ENCODE measurements at regions not wholly inside any gene's neighbourhood (a gene's known extent, or its start where the extent isn't known, plus 50 kb on each side); places are given as distances from the start of the nearest gene placed in this dataset.

DNA sequence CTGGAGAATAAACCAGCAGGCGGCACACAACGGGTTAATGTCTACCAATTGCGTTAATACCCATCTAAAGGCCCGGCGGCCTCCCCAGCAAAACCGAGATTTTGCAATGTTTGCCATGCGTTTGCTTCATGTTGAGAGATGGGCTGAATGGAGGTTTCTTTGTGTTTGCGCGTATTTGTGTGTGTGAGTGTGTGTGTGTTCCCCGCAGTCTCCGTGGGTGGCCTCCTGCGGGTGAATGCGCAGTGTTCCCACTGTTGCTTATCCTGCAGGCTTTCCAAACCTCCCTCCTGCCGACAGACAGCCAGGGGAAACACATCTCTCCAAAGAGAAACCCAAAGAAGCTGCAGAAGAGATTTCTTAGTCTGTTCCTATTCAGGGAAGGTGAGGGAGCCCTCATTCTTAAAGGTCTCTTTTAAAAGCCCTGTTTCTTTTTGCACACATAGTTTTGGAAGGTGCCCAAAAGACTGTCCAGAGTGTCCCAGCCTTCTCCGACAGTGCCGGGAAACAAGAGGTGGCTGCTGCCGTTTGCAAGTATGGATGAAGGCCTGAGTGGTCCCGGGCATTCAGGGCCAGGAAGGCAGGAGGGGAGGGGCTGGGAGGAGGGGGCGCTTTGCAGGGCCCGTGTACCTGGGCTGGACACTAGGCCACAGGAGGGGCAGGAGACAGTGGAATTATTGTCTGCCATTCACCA lies 103.8 kb upstream of the ERCC6L2 start:
- Histone ChIP-seq H3K27me3 (ENCODE audit: control insufficient read depth, insufficient read depth) (no peaks in the 10 kb centered on the region), H3K9me3 (ENCODE audit: control insufficient read depth, low read length) (no peaks in the 10 kb centered on the region), H3K4me1 (ENCODE audit: control insufficient read depth, insufficient read depth, low read length) (no peaks in the 10 kb centered on the region), H3K27ac (ENCODE audit: low read length) (no peak overlapping the region), H3K4me3 (ENCODE audit: low read length) (no peak overlapping the region)
- 14% methylated on average over 20 of the region's 20 CpGs for WGBS
- ATAC-seq (peak; percentile 44 to 45), DNase-seq (peak; percentile 24 to 77 (median 55))
- intact Hi-C loops (cut with DNase I), result no loop called here

DNA sequence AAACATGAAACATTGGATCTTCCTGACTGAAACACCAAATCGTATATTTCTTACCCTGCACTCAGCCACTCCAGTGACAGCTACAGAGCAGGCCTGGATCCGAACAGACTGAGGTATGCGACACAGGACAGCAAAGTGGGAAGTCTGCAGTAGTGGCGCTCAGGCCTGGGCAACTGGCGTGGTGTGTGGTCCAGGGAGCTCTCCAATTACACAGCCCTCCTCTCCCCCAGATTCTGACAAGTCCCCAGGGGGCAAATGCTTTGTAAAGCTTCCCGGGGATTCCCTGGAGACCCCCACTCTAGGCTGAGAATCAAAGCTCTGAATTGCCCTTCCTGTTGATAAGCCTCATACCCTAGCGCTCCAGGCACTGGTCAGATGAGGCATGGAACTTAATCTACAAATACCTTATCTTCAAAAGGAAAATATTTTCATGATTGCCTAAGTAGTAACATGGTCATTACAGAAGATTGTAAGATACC lies 104.8 kb upstream of the ERCC6L2 start:
- WGBS, result 41% methylated on average over 7 of the region's 7 CpGs
- Histone ChIP-seq H3K9me3 (ENCODE audit: control insufficient read depth, low read length) (no peaks in the 10 kb centered on the region), H3K4me3 (ENCODE audit: low read length) (no peak overlapping the region), H3K4me1 (ENCODE audit: control insufficient read depth, insufficient read depth, low read length) (no peaks in the 10 kb centered on the region), H3K27ac (ENCODE audit: low read length) (no peak overlapping the region), H3K27me3 (ENCODE audit: control insufficient read depth, insufficient read depth) (no peaks in the 10 kb centered on the region)
- ATAC-seq, result peak; percentile 14 to 49
- intact Hi-C loops (cut with DNase I), result no loop called here
- peak in 2 of 3 donors; percentile 40 to 52 for DNase-seq

DNA sequence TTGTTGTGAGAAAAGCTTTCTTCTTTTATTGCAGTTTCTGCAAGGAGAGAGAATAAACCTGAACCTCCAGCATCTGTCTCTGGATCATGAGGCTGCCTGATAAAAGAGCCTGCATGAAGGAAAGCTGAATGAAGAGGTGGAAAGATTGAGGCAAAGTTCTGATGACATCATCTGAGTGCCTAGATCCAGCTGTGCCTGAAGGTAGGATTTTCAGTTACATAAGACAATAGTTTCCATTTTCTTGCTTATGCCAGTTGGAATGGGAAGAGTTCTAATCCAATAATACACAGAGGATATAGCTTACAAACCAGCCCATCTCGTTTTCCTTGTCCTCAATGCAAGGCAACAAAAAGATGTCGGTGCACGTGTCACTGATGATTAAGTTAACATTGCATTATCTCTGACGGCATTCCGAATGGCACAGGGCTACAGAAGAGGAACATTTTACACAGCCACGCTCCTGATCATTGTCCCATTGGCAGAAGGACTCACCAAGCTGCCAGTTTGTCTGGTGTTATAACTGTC lies 105.5 kb upstream of the ERCC6L2 start:
- intact Hi-C loops (cut with DNase I), result no loop called here
- DNase-seq (no peak), ATAC-seq (no peak)
- Histone ChIP-seq H3K27ac (ENCODE audit: low read length) (no peak overlapping the region), H3K9me3 (ENCODE audit: control insufficient read depth, low read length) (no peaks in the 10 kb centered on the region), H3K4me3 (ENCODE audit: low read length) (no peak overlapping the region), H3K27me3 (ENCODE audit: control insufficient read depth, insufficient read depth) (no peaks in the 10 kb centered on the region), H3K4me1 (ENCODE audit: control insufficient read depth, insufficient read depth, low read length) (no peaks in the 10 kb centered on the region)
- 81% methylated on average over 6 of the region's 6 CpGs for WGBS

DNA sequence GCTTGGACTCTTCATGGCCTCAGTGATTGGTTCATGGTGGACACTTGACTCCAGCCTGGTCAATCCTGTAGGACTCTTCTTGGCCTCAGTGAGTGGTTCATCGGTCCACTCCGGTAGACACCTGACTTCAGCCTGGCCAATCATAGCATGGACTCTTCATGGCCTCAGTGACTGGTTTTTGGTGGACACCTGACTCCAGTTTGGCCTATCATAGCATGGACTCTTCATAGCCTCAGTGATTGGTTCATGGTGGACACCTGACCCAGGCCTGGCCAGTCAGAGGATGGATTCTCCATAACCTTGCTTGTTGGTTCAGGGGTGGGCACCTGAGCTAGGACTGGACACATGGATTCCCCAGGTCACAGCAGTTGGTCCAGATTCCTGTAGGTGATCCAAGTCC lies 106.0 kb upstream of the ERCC6L2 start:
- no peak for ATAC-seq
- 98% methylated on average over 2 of the region's 2 CpGs for WGBS
- H3K9me3 ChIP-seq (ENCODE audit: control insufficient read depth, low read length), result no peaks in the 10 kb centered on the region
- DNase-seq, result peak in 1 of 3 donors; percentile 14
- no peak overlapping the region for H3K27ac ChIP-seq (ENCODE audit: low read length)
- H3K27me3 ChIP-seq (ENCODE audit: control insufficient read depth, insufficient read depth), result no peaks in the 10 kb centered on the region
- H3K4me3 ChIP-seq (ENCODE audit: low read length), result no peak overlapping the region
- H3K4me1 ChIP-seq (ENCODE audit: control insufficient read depth, insufficient read depth, low read length), result no peaks in the 10 kb centered on the region
- intact Hi-C loops (cut with DNase I), result no loop called here

DNA sequence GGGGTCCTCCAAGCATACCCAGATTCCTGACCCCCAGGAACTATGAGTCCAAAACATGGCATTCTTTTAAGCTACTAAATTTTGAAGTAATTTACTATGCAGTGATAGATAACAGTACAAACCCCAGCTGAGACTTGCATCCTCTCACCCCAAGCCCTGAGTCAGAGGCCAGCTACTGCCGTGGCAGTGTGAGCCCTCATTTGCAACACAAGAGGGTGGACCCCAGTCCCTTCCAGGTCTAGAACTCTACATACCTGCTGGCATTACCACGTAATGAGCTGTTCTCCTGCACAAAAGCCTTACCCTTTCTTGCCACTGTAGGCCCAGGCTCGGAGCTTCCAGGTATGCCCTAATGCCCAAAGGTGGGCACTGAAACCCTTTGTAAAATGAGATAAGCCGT lies 108.6 kb upstream of the ERCC6L2 start:
- ATAC-seq (no peak), DNase-seq (no peak)
- no peaks in the 10 kb centered on the region for H3K9me3 ChIP-seq (ENCODE audit: control insufficient read depth, low read length)
- no peak overlapping the region for H3K27ac ChIP-seq (ENCODE audit: low read length)
- WGBS, result 93% methylated on average over 4 of the region's 4 CpGs
- no peaks in the 10 kb centered on the region for H3K27me3 ChIP-seq (ENCODE audit: control insufficient read depth, insufficient read depth)
- no peaks in the 10 kb centered on the region for H3K4me1 ChIP-seq (ENCODE audit: control insufficient read depth, insufficient read depth, low read length)
- intact Hi-C loops (cut with DNase I), result no loop called here
- no peak overlapping the region for H3K4me3 ChIP-seq (ENCODE audit: low read length)

DNA sequence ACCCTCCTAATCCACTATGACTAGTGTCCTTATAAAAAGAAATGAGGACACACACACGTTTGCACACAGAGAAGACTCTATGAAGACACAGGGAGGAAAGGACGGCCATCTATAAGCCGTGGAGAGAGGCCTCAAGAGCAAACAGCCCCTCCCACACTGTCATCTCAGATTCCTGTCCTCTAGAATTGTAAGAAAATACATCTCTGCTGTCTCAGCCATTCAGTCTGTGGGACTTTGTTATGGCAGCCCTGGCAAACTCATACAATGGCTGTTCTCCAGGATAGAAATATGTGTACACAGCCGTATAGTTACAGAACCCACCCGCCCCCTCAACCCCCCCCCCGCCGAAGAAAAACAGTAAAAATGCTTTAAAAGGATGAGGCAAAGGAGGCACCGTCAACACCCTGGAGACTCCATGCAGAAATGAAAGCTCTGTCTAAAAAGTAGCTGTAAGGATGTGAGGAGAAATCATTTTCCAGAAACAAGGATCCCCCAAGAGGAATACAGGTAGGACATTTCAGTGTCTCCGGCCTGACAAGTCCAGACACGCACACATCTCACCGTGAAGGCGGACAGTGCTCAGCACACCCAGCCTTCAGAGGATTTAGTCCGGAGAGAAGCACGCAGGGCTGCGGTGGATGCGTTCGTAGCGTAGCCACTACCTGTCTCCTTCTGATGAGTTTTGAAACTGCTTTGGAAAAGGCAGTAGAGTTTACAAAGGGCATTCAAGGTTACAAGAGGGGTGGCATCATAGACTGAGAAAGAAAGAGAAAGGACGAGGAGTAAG lies 110.8 kb upstream of the ERCC6L2 start:
- Histone ChIP-seq H3K27me3 (ENCODE audit: control insufficient read depth, insufficient read depth) (no peaks in the 10 kb centered on the region), H3K27ac (ENCODE audit: low read length) (no peak overlapping the region), H3K9me3 (ENCODE audit: control insufficient read depth, low read length) (no peaks in the 10 kb centered on the region), H3K4me1 (ENCODE audit: control insufficient read depth, insufficient read depth, low read length) (no peaks in the 10 kb centered on the region), H3K4me3 (ENCODE audit: low read length) (no peak overlapping the region)
- intact Hi-C loops (cut with DNase I), result no loop called here
- DNase-seq, result no peak
- 59% methylated on average over 19 of the region's 19 CpGs for WGBS
- no peak for ATAC-seq

DNA sequence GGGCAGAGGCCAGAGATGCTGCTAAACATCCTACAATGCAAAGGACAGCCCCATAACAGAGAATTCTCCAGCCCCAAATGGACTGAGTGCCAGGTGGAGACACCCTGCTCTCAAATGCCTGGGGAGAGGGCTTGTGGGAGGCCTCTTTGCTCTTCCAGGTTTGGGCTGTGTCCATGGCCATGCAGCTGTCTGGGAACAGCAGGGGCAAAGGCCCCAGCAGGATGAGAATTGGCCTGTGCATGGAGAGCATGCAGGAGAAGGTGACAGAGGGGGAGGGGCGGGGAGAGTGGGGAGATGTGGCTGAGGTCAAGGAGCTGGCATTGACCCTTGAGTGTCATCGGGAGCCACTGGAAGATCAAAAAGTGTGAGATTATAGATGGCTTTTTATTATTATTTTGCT lies 111.5 kb upstream of the ERCC6L2 start:
- Histone ChIP-seq H3K4me3 (ENCODE audit: low read length) (no peak overlapping the region), H3K4me1 (ENCODE audit: control insufficient read depth, insufficient read depth, low read length) (no peaks in the 10 kb centered on the region), H3K27ac (ENCODE audit: low read length) (no peak overlapping the region), H3K9me3 (ENCODE audit: control insufficient read depth, low read length) (no peaks in the 10 kb centered on the region), H3K27me3 (ENCODE audit: control insufficient read depth, insufficient read depth) (no peaks in the 10 kb centered on the region)
- ATAC-seq, result no peak
- DNase-seq, result no peak
- WGBS, result 82% methylated on average over 2 of the region's 2 CpGs
- intact Hi-C loops (cut with DNase I), result no loop called here

DNA sequence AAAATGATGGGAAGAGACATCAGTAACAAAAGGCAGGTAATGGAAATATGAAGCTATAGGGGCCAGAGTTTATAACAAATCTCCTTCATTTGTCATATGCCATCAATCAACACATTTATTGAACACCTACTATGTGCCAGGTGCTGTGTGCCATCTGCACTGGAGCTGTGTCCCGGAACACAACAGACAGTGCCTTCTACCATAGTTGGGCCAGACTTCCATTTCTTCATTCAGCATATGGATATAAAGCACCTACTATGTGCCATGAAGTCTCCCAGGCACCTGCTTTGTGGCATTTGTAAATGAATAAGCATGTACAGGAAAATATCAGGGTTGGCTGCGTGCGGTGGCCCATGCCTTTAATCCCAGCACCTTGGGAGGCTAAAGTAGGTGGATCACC lies 112.5 kb upstream of the ERCC6L2 start:
- DNase-seq, result no peak
- no peak overlapping the region for H3K27ac ChIP-seq (ENCODE audit: low read length)
- over 99% methylated on average over 3 of the region's 3 CpGs for WGBS
- no peaks in the 10 kb centered on the region for H3K4me1 ChIP-seq (ENCODE audit: control insufficient read depth, insufficient read depth, low read length)
- intact Hi-C loops (cut with DNase I), result no loop called here
- no peak for ATAC-seq
- H3K4me3 ChIP-seq (ENCODE audit: low read length), result no peak overlapping the region
- H3K27me3 ChIP-seq (ENCODE audit: control insufficient read depth, insufficient read depth), result no peaks in the 10 kb centered on the region
- no peaks in the 10 kb centered on the region for H3K9me3 ChIP-seq (ENCODE audit: control insufficient read depth, low read length)

DNA sequence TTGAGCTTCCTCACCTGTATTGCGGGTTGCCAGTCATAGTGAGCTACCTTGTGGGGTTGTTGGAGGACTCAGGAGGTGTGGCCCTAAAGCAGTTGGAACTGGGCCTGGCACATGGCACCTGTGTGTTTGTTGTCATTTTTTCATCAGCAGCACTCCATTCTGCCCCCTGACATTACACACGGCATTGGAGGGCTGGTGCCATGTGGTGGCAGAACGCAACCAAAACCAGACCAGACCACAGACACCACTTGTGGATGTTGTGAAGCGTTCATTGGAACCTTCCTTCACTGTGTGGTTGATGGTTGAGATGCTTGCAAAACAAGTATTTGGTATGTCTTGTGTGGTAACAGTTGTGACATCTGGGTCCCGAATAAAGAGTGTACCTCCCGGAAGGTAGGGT lies 113.2 kb upstream of the ERCC6L2 start:
- Histone ChIP-seq H3K27me3 (ENCODE audit: control insufficient read depth, insufficient read depth) (no peaks in the 10 kb centered on the region), H3K9me3 (ENCODE audit: control insufficient read depth, low read length) (no peaks in the 10 kb centered on the region), H3K27ac (ENCODE audit: low read length) (no peak overlapping the region), H3K4me3 (ENCODE audit: low read length) (no peak overlapping the region), H3K4me1 (ENCODE audit: control insufficient read depth, insufficient read depth, low read length) (no peaks in the 10 kb centered on the region)
- DNase-seq (no peak), ATAC-seq (no peak)
- intact Hi-C loops (cut with DNase I), result no loop called here
- WGBS, result 95% methylated on average over 6 of the region's 6 CpGs

DNA sequence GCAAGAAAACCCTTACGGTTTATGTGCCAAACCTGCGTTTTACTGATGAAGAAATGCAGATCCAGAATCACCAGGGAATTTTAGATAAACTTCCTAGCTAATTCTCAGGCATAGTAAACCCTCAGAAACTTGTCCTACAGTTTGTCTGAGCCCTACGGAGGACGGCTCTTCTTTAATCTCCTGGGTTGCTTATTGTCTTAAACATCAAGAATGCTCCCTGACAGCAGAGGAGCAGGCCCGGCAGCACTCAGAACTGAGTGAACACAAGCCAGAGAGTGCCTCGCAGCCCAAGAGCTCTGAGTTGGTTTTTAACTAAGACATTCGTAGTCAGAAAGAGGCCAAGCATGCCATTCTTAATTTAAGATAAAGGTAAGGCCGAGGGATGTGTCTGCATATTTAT lies 114.7 kb upstream of the ERCC6L2 start:
- H3K27me3 ChIP-seq (ENCODE audit: control insufficient read depth, insufficient read depth), result no peaks in the 10 kb centered on the region
- H3K27ac ChIP-seq (ENCODE audit: low read length), result no peak overlapping the region
- WGBS, result 80% methylated on average over 8 of the region's 8 CpGs
- H3K4me3 ChIP-seq (ENCODE audit: low read length), result no peak overlapping the region
- no peaks in the 10 kb centered on the region for H3K4me1 ChIP-seq (ENCODE audit: control insufficient read depth, insufficient read depth, low read length)
- ATAC-seq (no peak), DNase-seq (no peak)
- intact Hi-C loops (cut with DNase I), result no loop called here
- H3K9me3 ChIP-seq (ENCODE audit: control insufficient read depth, low read length), result no peaks in the 10 kb centered on the region

DNA sequence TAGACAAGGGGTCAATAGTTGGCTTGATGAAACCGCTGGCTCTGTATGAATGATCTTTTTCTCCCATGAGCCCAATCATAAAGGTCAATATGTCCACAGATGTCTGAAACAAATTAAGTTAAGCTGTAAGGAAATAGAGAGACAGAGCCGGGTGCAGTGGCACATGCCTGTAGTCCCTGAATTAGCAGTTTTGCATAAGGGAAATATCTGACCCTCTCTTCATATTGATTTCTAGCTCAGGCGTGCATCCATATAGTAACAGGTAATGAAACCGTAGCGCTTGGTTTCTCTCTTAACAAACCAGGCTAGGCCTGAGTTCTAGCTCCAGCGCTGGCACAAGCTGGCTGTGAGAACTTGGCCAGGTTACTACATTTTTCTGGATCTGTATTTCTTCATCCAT lies 118.1 kb upstream of the ERCC6L2 start:
- intact Hi-C loops (cut with DNase I), result loop anchor here in 1 of 4 donors (5.0 kb wide), 1 partner anchor 35 kb away; no protein-coding TSS in a partner anchor
- no peak overlapping the region for H3K4me3 ChIP-seq (ENCODE audit: low read length)

More for the DNA sequence above, 118.1 kb upstream of the ERCC6L2 start:
- ATAC-seq, result no peak
- no peak for DNase-seq
- Histone ChIP-seq H3K9me3 (ENCODE audit: control insufficient read depth, low read length) (no peaks in the 10 kb centered on the region), H3K27ac (ENCODE audit: low read length) (peak overlapping the region; percentile 36), H3K4me1 (ENCODE audit: control insufficient read depth, insufficient read depth, low read length) (peaks cover 7% of the 10 kb centered on the region), H3K27me3 (ENCODE audit: control insufficient read depth, insufficient read depth) (no peaks in the 10 kb centered on the region)
- WGBS, result 84% methylated on average over 6 of the region's 6 CpGs
